ENCODE measurements at regions not wholly inside any gene's neighbourhood (a gene's known extent, or its start where the extent isn't known, plus 50 kb on each side); places are given as distances from the start of the nearest gene placed in this dataset.

DNA sequence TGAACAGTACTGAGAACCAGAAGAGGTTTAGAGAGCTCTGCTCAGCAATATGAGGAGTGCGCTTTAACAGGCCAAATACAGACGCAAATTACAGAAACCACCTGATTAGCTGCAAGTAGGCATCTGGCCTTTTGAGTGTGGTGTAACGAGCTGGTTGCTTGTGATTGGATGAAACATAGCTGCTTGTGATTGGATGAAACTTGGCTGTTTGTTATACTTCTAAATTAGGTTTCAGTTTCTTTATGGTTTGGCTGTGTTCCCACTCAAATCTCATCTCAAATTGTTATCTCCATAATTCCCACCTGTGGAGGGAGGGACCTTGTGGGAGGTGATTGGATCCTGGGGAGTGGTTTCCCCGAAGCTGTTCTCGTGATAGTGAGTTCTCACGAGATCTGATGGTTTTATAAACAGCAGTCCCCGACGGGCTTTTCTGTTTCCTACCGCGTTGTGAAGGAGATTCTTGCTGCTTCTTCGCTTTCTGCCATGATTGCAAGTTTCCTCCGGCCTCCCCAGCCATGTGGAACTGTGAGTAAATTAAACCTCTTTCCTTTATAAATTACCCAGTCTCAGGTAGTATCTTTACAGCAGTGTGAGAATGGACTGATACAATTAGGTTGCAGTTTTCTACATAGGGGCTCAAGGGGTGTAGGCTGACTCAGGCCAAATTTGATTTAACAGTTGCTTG is 655.9 kb upstream of the MAN1A1 start:
- TF ChIP-seq ZNF121 (tag by site-specific recombination; IDR thresholded peaks at IDR 0.05), result no peak
- TF ChIP-seq, protein P1, sequence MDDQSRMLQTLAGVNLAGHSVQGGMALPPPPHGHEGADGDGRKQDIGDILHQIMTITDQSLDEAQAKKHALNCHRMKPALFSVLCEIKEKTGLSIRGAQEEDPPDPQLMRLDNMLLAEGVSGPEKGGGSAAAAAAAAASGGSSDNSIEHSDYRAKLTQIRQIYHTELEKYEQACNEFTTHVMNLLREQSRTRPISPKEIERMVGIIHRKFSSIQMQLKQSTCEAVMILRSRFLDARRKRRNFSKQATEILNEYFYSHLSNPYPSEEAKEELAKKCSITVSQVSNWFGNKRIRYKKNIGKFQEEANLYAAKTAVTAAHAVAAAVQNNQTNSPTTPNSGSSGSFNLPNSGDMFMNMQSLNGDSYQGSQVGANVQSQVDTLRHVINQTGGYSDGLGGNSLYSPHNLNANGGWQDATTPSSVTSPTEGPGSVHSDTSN (CRISPR knock-in tag; IDR thresholded peaks at IDR 0.05), result no peak
- TF ChIP-seq, protein P2, sequence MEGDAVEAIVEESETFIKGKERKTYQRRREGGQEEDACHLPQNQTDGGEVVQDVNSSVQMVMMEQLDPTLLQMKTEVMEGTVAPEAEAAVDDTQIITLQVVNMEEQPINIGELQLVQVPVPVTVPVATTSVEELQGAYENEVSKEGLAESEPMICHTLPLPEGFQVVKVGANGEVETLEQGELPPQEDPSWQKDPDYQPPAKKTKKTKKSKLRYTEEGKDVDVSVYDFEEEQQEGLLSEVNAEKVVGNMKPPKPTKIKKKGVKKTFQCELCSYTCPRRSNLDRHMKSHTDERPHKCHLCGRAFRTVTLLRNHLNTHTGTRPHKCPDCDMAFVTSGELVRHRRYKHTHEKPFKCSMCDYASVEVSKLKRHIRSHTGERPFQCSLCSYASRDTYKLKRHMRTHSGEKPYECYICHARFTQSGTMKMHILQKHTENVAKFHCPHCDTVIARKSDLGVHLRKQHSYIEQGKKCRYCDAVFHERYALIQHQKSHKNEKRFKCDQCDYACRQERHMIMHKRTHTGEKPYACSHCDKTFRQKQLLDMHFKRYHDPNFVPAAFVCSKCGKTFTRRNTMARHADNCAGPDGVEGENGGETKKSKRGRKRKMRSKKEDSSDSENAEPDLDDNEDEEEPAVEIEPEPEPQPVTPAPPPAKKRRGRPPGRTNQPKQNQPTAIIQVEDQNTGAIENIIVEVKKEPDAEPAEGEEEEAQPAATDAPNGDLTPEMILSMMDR (tag by site-specific recombination; IDR thresholded peaks at IDR 0.05), result no peak
- no peak for TF ChIP-seq ZNF221 (tag by site-specific recombination; IDR thresholded peaks at IDR 0.05; ENCODE audit: borderline replicate concordance)

Measured in HEK293 (cell line).